GM23248 (cell line): ENCODE measurements at regions not wholly inside any gene's neighbourhood (a gene's known extent, or its start where the extent isn't known, plus 50 kb on each side); places are given as distances from the start of the nearest gene placed in this dataset.

Source experiments
- DNase-seq: peaks from one replicate; pipeline ENCODE4 v3.0.0-alpha.2; 2015
- H2AFZ ChIP-seq: fragments of 200-600 bp; sonication (generic); 2 replicates; pipeline ENCODE4 v1.6.1; 2016; ENCODE audit warnings: antibody characterized with exemption
- H3F3A ChIP-seq: fragments of 200-600 bp; sonication (generic); 2 replicates; pipeline ENCODE4 v1.6.1; 2016; ENCODE audit warnings: mild to moderate bottlenecking, antibody characterized with exemption, mixed run types; ENCODE audit not compliant: insufficient read depth
- H3K27ac ChIP-seq: fragments of 200-600 bp; sonication (generic); 2 replicates; pipeline ENCODE4 v1.5.1; 2016; ENCODE audit warnings: mild to moderate bottlenecking
- H3K27me3 ChIP-seq: fragments of 200-600 bp; sonication (generic); replicated peaks from 2 replicates; pipeline ENCODE4 v1.6.1; 2016; ENCODE audit warnings: mild to moderate bottlenecking; ENCODE audit not compliant: insufficient read depth
- H3K36me3 ChIP-seq: fragments of 200-600 bp; sonication (generic); 2 replicates; pipeline ENCODE4 v1.6.1; 2016; ENCODE audit warnings: low read depth, mild to moderate bottlenecking
- H3K4me1 ChIP-seq: fragments of 200-600 bp; sonication (generic); 2 replicates; pipeline ENCODE4 v1.6.1; 2016; ENCODE audit warnings: mild to moderate bottlenecking; ENCODE audit not compliant: insufficient read depth
- H3K4me2 ChIP-seq: fragments of 200-600 bp; sonication (generic); one replicate; pipeline ENCODE4 v1.6.1; 2016; ENCODE audit warnings: mild to moderate bottlenecking; ENCODE audit not compliant: unreplicated experiment
- H3K4me3 ChIP-seq: fragments of 200-600 bp; sonication (generic); 2 replicates; pipeline ENCODE4 v1.5.1; 2016; ENCODE audit warnings: mild to moderate bottlenecking
- H3K79me2 ChIP-seq: fragments of 200-600 bp; sonication (generic); 2 replicates; pipeline ENCODE4 v1.6.1; 2016; ENCODE audit warnings: mild to moderate bottlenecking; ENCODE audit not compliant: insufficient read depth
- H3K9ac ChIP-seq: fragments of 200-600 bp; sonication (generic); 2 replicates; pipeline ENCODE4 v1.6.1; 2016; ENCODE audit warnings: mild to moderate bottlenecking
- H3K9me2 ChIP-seq: fragments of 200-600 bp; sonication (generic); 2 replicates; pipeline ENCODE4 v1.6.1; 2016; ENCODE audit warnings: mixed run types, mild to moderate bottlenecking, moderate library complexity; ENCODE audit not compliant: insufficient read depth
- H3K9me3 ChIP-seq: fragments of 200-600 bp; sonication (generic); one replicate; pipeline ENCODE4 v1.6.1; 2017; ENCODE audit warnings: low read depth
- H4K20me1 ChIP-seq: fragments of 200-600 bp; sonication (generic); 2 replicates; pipeline ENCODE4 v1.6.0; 2016; ENCODE audit not compliant: insufficient read depth
- EZH2 ChIP-seq: fragments of 200-600 bp; sonication (generic); IDR thresholded peaks from 2 replicates; pipeline ENCODE4 v1.6.1; 2018; ENCODE audit warnings: antibody characterized with exemption, mild to moderate bottlenecking; ENCODE audit not compliant: insufficient read depth, poor library complexity, severe bottlenecking
- EZH2phosphoT487 ChIP-seq: fragments of 200-600 bp; sonication (generic); IDR thresholded peaks from 2 replicates; pipeline ENCODE4 v1.6.1; 2018; ENCODE audit warnings: antibody characterized with exemption, moderate library complexity, mild to moderate bottlenecking, low read depth; ENCODE audit not compliant: insufficient read depth
- WGBS, 2 experiments: methylation state at CpG; one replicate each; pipeline ENCODE4 v1.1.6; 2015 to 2017; ENCODE audit warnings: low lambda C conversion rate in 2 of 2, low coverage in 1 of 2; ENCODE audit errors: missing lambda C conversion rate in 2 of 2; 5-methylcytosine and 5-hydroxymethylcytosine counted together
- in situ Hi-C: fragments of 300-500 bp; cut with MboI; formaldehyde crosslinking; loops from 2 replicates; pipeline ENCODE4 v1.15.0; 2020

DNA sequence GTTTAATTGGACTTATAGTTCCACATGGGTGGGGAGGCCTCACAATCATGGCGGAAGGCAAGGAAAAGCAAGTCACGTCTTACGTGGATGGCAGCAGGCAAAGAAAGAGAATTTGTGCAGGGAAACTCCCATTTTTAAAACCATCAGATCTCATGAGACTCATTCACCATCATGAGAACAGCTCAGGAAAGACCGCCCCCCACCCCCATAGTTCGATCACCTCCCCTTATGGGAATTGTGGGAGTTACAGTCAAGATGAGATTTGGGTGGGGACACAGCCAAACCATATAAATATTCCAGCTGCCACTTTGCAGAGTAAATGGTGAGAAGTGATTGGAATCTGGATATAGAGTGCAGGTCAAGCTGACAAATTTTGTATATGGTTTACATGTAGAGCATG is 187.4 kb downstream of the ARL4C start:
- Histone ChIP-seq H3K79me2 (no peaks in the 10 kb centered on the region), H3K9ac (no peak overlapping the region), H3K4me1 (peaks cover 10% of the 10 kb centered on the region; the same call in 1 of the 2 replicates), H3K36me3 (no peaks in the 10 kb centered on the region), H3K27ac (no peak overlapping the region), H3K9me2 (no peaks in the 10 kb centered on the region), H3F3A (no peaks in the 10 kb centered on the region), H2AFZ (no peak overlapping the region), H4K20me1 (no peaks in the 10 kb centered on the region), H3K27me3 (no peaks in the 10 kb centered on the region), H3K4me3 (no peak overlapping the region), H3K9me3 (no peaks in the 10 kb centered on the region), H3K4me2 (no peak overlapping the region)
- in situ Hi-C loops, result no loop called here
- DNase-seq, result no peak
- WGBS, 2 experiments, result 87 to 91% methylated on average over 5 of the region's 5 CpGs
- TF ChIP-seq EZH2phosphoT487, result no peak
- TF ChIP-seq EZH2, result no peak

DNA sequence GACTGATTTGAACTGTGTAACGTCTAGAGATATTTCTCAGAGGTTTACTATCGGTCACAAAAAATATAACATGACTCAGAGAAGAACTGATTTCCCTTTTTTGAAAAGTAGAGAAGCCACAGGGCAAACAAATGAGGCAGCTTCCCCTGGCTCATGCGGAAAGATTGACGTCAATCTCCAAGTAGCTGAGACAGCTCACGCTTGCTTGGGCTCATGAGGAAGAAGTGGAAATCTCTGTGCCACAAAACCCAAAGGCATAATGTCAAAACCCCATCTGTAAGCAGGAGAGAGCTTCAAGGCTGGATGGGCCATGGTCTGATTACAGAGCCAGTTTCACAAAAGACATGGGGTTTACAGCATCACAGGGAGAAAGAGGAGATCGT is 188.1 kb downstream of the ARL4C start:
- Histone ChIP-seq H3K27ac (no peak overlapping the region), H3K4me2 (no peak overlapping the region)

DNA sequence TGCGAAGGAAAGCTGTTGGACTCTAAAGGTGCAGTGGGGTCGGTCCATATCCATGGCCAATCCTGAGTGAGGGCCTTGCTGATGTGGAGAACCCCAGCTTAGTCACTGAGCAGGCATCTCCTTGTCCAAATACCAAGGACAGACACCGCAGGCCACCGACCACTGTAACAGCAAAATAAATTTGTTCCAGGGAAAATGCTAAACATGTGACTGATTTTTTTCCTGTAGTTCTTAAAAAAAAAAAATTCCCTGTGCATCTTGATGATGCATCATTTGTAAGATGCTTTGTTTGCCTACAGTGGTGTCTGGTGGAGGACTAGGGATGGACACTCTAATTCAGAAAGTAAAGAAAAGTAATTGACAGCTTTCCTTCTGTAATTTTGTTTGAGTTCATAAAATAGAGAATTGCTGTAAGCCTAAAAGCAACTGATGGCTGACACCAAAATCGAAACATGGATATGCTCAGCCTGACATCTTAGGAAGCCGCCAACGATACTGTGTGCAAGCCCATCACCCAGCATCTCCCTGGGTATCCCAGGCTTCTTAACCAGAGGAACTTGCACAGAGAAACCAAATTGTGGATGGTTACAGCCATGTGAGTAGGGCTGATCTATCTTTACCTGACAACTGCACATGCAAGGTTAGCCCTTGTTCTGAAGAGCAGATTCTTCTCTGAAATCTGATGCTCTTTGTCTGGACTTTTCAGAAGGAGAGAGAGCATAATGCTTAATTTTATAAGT is 188.6 kb downstream of the ARL4C start:
- no peaks in the 10 kb centered on the region for H3F3A ChIP-seq
- H2AFZ ChIP-seq, result no peak overlapping the region
- no peak overlapping the region for H3K4me3 ChIP-seq
- WGBS, 2 experiments, result 80 to 81% methylated on average over 7 of the region's 7 CpGs
- no peaks in the 10 kb centered on the region for H3K9me2 ChIP-seq
- H3K4me1 ChIP-seq, result peaks cover 11% of the 10 kb centered on the region; the same call in 1 of the 2 replicates
- no peaks in the 10 kb centered on the region for H3K79me2 ChIP-seq
- H3K27ac ChIP-seq, result no peak overlapping the region
- DNase-seq, result no peak
- TF ChIP-seq EZH2, result no peak
- TF ChIP-seq EZH2phosphoT487, result no peak
- H3K27me3 ChIP-seq, result no peaks in the 10 kb centered on the region
- in situ Hi-C loops, result no loop called here
- H3K4me2 ChIP-seq, result no peak overlapping the region
- H4K20me1 ChIP-seq, result no peaks in the 10 kb centered on the region
- no peaks in the 10 kb centered on the region for H3K9me3 ChIP-seq
- no peak overlapping the region for H3K9ac ChIP-seq
- no peaks in the 10 kb centered on the region for H3K36me3 ChIP-seq

More for the DNA sequence above, 188.1 kb downstream of the ARL4C start:
- DNase-seq, result no peak
- no peak overlapping the region for H3K9ac ChIP-seq
- peaks cover 11% of the 10 kb centered on the region; the same call in 1 of the 2 replicates for H3K4me1 ChIP-seq
- H3K36me3 ChIP-seq, result no peaks in the 10 kb centered on the region
- no peak overlapping the region for H2AFZ ChIP-seq
- no peak overlapping the region for H3K4me3 ChIP-seq
- no peaks in the 10 kb centered on the region for H4K20me1 ChIP-seq
- no peak for TF ChIP-seq EZH2
- TF ChIP-seq EZH2phosphoT487, result no peak
- WGBS, 2 experiments, result 70 to 74% methylated on average over 6 of the region's 6 CpGs
- H3K27me3 ChIP-seq, result no peaks in the 10 kb centered on the region
- no peaks in the 10 kb centered on the region for H3K79me2 ChIP-seq
- in situ Hi-C loops, result no loop called here
- H3K9me2 ChIP-seq, result no peaks in the 10 kb centered on the region
- H3K9me3 ChIP-seq, result no peaks in the 10 kb centered on the region
- no peaks in the 10 kb centered on the region for H3F3A ChIP-seq

DNA sequence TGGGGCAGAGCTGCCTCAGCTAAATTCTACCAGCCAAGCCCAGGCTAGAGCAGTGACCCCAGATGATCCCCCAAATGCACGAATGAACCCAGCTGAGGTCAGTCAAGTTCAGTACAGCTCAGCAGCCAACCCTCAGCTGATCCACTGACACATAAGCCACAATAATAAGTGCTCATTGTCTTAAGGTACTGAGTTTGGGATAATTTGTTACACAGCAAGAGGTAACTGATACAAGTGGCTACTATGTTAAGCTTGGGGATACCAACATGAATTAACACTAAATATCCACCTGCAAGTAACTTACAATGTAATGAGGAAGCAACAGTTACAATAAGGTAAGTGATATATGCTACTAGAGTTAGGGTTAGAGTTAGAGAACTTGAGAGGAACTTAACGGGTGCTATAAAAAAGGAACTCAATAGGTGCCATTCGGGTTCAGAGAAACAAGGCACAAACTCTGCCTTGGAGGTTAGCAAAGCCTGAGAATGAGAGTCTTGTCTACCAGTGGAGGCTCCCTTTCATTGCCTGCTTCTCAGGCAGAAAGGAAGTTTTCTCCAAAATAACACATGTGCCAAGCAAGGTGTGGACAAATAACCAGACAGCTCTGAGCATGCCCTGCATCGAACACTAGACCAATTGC is 189.4 kb downstream of the ARL4C start:
- no peaks in the 10 kb centered on the region for H3K9me2 ChIP-seq
- no peak for DNase-seq
- WGBS, 2 experiments, result 85 to 89% methylated on average over 4 of the region's 4 CpGs
- no peak overlapping the region for H3K9ac ChIP-seq
- H3K4me3 ChIP-seq, result no peak overlapping the region
- H3K4me2 ChIP-seq, result no peak overlapping the region
- in situ Hi-C loops, result no loop called here
- no peaks in the 10 kb centered on the region for H3F3A ChIP-seq
- no peaks in the 10 kb centered on the region for H3K36me3 ChIP-seq
- no peaks in the 10 kb centered on the region for H3K27me3 ChIP-seq
- TF ChIP-seq EZH2, result no peak
- no peak for TF ChIP-seq EZH2phosphoT487
- no peaks in the 10 kb centered on the region for H3K9me3 ChIP-seq
- H3K27ac ChIP-seq, result no peak overlapping the region
- H4K20me1 ChIP-seq, result no peaks in the 10 kb centered on the region
- no peaks in the 10 kb centered on the region for H3K79me2 ChIP-seq
- H2AFZ ChIP-seq, result no peak overlapping the region
- peaks cover 11% of the 10 kb centered on the region; the same call in 1 of the 2 replicates for H3K4me1 ChIP-seq
